Mesodermal cell (in vitro differentiated cells): ENCODE measurements at regions not wholly inside any gene's neighbourhood (a gene's known extent, or its start where the extent isn't known, plus 50 kb on each side); places are given as distances from the start of the nearest gene placed in this dataset.

Experiments used
- H3K27ac ChIP-seq: 2 replicates; pipeline ENCODE4 v1.7.0; 2013; ENCODE audit warnings: mild to moderate bottlenecking, low read depth, low read length, moderate library complexity; ENCODE audit not compliant: severe bottlenecking
- H3K36me3 ChIP-seq: 2 replicates; pipeline ENCODE4 v1.7.1; 2013; ENCODE audit warnings: mild to moderate bottlenecking, low read length, moderate library complexity; ENCODE audit not compliant: control insufficient read depth, insufficient read depth
- H3K4me1 ChIP-seq: one replicate; pipeline ENCODE4 v1.7.1; 2013; ENCODE audit warnings: mild to moderate bottlenecking, low read length; ENCODE audit not compliant: insufficient read depth, control insufficient read depth, poor library complexity, severe bottlenecking
- H3K4me3 ChIP-seq: 2 replicates; pipeline ENCODE4 v1.7.0; 2013; ENCODE audit warnings: low read length, control low read depth, mild to moderate bottlenecking; ENCODE audit not compliant: insufficient read depth, poor library complexity, severe bottlenecking; ENCODE audit errors: extremely low read depth
- H3K9me3 ChIP-seq: 2 replicates; pipeline ENCODE4 v1.7.1; 2013; ENCODE audit warnings: mild to moderate bottlenecking, low read length, moderate library complexity; ENCODE audit not compliant: control insufficient read depth
- WGBS, 2 experiments: methylation state at CpG; one replicate each; pipeline ENCODE4 v1.1.5; 2013; ENCODE audit warnings: missing lambda C conversion rate in 2 of 2; ENCODE audit not compliant: insufficient coverage in 2 of 2; 5-methylcytosine and 5-hydroxymethylcytosine counted together

GRCh38 chr3:159186581-159186980 lies 384.7 kb downstream of the MFSD1 start:
- Histone ChIP-seq H3K9me3 (no peaks in the 10 kb centered on the region), H3K4me3 (no peak overlapping the region), H3K36me3 (no peaks in the 10 kb centered on the region), H3K4me1 (peaks cover 16% of the 10 kb centered on the region), H3K27ac (no peak overlapping the region)
- WGBS, 2 experiments: 70 to 78% methylated on average over 2 of the region's 2 CpGs

GRCh38 chr3:159187232-159187631 lies 385.4 kb downstream of the MFSD1 start:
- H3K4me3 ChIP-seq: no peak overlapping the region
- H3K27ac ChIP-seq: no peak overlapping the region
- H3K36me3 ChIP-seq: no peaks in the 10 kb centered on the region
- no peaks in the 10 kb centered on the region for H3K9me3 ChIP-seq
- WGBS, 2 experiments: 90 to 95% methylated on average over 9 to 10 of the region's 10 CpGs
- H3K4me1 ChIP-seq: peaks cover 22% of the 10 kb centered on the region

- Histone ChIP-seq H3K36me3 (no peaks in the 10 kb centered on the region), H3K4me1 (peaks cover 22% of the 10 kb centered on the region), H3K27ac (no peak overlapping the region), H3K4me3 (no peak overlapping the region), H3K9me3 (no peaks in the 10 kb centered on the region)
- WGBS, 2 experiments: 82 to 100% methylated on average over 4 to 5 of the region's 6 CpGs
These were observed 385.9 kb downstream of the MFSD1 start for GRCh38 chr3:159187706-159188105.

- 78 to 90% methylated on average over 3 to 4 of the region's 4 CpGs for WGBS, 2 experiments
- H3K4me1 ChIP-seq: peaks cover 22% of the 10 kb centered on the region
- no peak overlapping the region for H3K27ac ChIP-seq
- no peaks in the 10 kb centered on the region for H3K36me3 ChIP-seq
- no peaks in the 10 kb centered on the region for H3K9me3 ChIP-seq
- H3K4me3 ChIP-seq: no peak overlapping the region
These were observed 388.3 kb downstream of the MFSD1 start for GRCh38 chr3:159189994-159190669.

- Histone ChIP-seq H3K9me3 (no peaks in the 10 kb centered on the region), H3K4me1 (peaks cover 22% of the 10 kb centered on the region), H3K4me3 (no peak overlapping the region), H3K36me3 (no peaks in the 10 kb centered on the region), H3K27ac (no peak overlapping the region)
- 92% methylated on average over 3 of the region's 4 CpGs; no CpG with 5 or more reads in 1 of the 2 experiments for WGBS, 2 experiments
These were observed 389.6 kb downstream of the MFSD1 start for GRCh38 chr3:159191447-159191846.

- H3K4me1 ChIP-seq: peaks cover 16% of the 10 kb centered on the region
- H3K27ac ChIP-seq: no peak overlapping the region
- H3K4me3 ChIP-seq: no peak overlapping the region
- H3K36me3 ChIP-seq: no peaks in the 10 kb centered on the region
- peaks cover 8% of the 10 kb centered on the region for H3K9me3 ChIP-seq
- 100% methylated on average over 1 of the region's 1 CpG; no CpG with 5 or more reads in 1 of the 2 experiments for WGBS, 2 experiments
These were observed 394.5 kb downstream of the MFSD1 start for GRCh38 chr3:159196359-159196758.

GRCh38 chr3:159200176-159200575 lies 398.3 kb downstream of the MFSD1 start:
- H3K4me1 ChIP-seq: peaks cover 10% of the 10 kb centered on the region
- H3K9me3 ChIP-seq: peaks cover 11% of the 10 kb centered on the region
- no peak overlapping the region for H3K4me3 ChIP-seq
- no peaks in the 10 kb centered on the region for H3K36me3 ChIP-seq
- 80% methylated on average over 1 of the region's 3 CpGs for WGBS, 2 experiments
- H3K27ac ChIP-seq: no peak overlapping the region

- Histone ChIP-seq H3K36me3 (no peaks in the 10 kb centered on the region), H3K9me3 (peaks cover 7% of the 10 kb centered on the region), H3K4me3 (no peak overlapping the region), H3K27ac (no peak overlapping the region), H3K4me1 (no peaks in the 10 kb centered on the region)
- 67 to 82% methylated on average over 2 of the region's 2 CpGs for WGBS, 2 experiments
These were observed 406.2 kb downstream of the MFSD1 start for GRCh38 chr3:159208050-159208449.

GRCh38 chr3:159209459-159209858 lies 407.6 kb downstream of the MFSD1 start:
- 72 to 83% methylated on average over 3 to 4 of the region's 4 CpGs for WGBS, 2 experiments
- H3K4me1 ChIP-seq: no peaks in the 10 kb centered on the region
- no peak overlapping the region for H3K27ac ChIP-seq
- H3K36me3 ChIP-seq: no peaks in the 10 kb centered on the region
- H3K4me3 ChIP-seq: no peak overlapping the region
- H3K9me3 ChIP-seq: peaks cover 7% of the 10 kb centered on the region

GRCh38 chr3:159210336-159210735 lies 408.5 kb downstream of the MFSD1 start:
- no peak overlapping the region for H3K4me3 ChIP-seq
- WGBS, 2 experiments: no CpG with 5 or more reads among the region's 1 CpG

GRCh38 chr3:159216311-159216710 lies 414.5 kb downstream of the MFSD1 start:
- H3K4me1 ChIP-seq: no peaks in the 10 kb centered on the region
- WGBS, 2 experiments: 100% methylated on average over 1 to 2 of the region's 3 CpGs
- H3K36me3 ChIP-seq: no peaks in the 10 kb centered on the region
- H3K4me3 ChIP-seq: no peak overlapping the region
- no peak overlapping the region for H3K27ac ChIP-seq
- no peaks in the 10 kb centered on the region for H3K9me3 ChIP-seq

More at GRCh38 chr3:159210336-159210735, 408.5 kb downstream of the MFSD1 start:
- Histone ChIP-seq H3K36me3 (no peaks in the 10 kb centered on the region), H3K4me1 (no peaks in the 10 kb centered on the region), H3K9me3 (peaks cover 1% of the 10 kb centered on the region), H3K27ac (no peak overlapping the region)
